ENCODE measurements at regions not wholly inside any gene's neighbourhood (a gene's known extent, or its start where the extent isn't known, plus 50 kb on each side); places are given as distances from the start of the nearest gene placed in this dataset.

DNA sequence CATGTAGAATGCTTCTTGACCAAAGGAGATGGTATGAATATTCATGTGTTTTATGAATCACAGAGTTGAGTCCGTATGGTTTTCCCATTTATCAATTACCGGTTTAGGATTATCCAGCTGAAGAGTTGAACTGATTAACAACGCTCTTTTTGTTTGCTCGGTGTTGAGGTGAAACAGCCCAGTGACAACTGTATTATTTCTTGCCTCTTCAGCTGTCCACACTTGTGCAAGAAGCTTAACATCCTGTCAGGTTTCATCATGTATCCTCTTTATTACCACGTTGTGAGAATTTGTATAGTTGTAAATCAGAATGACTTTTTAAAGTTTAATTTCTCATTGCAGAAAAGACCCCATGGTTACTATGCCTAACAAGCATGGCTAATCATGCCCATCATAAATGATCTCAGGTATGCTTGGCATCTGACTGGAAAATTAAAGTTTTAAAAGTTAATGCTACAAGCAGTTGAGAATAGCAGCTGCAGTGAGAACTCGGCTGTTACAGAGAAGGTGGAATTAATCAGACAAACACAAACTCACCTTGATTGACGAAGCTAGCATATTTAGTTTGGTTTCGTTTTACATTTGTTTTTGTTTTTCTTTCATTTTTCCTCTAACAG is 563.2 kb upstream of the ADGRL2 start:
- Histone ChIP-seq H3K4me1 (ENCODE audit: insufficient read depth, low read length) (no peaks in the 10 kb centered on the region), H3K9me3 (ENCODE audit: low read length) (peaks cover 17% of the 10 kb centered on the region; the same call in 1 of the 2 replicates), H4K20me1 (ENCODE audit: insufficient read depth, low read length) (no peaks in the 10 kb centered on the region), H3K79me2 (ENCODE audit: insufficient read depth, low read length) (no peaks in the 10 kb centered on the region), H3K27ac (ENCODE audit: extremely low read length, insufficient read depth, low read length) (no peak overlapping the region), H3K27me3 (ENCODE audit: control insufficient read depth in 1 of 2, insufficient read depth in 2 of 2, low read length in 2 of 2) (no peaks in the 10 kb centered on the region), H3K9ac (ENCODE audit: insufficient read depth, low read depth, low read length) (no peak overlapping the region), H3K4me3 (replicated peaks in 1 of 3; ENCODE audit: insufficient read depth in 1 of 3, low read depth in 2 of 3, low read length in 3 of 3) (no peak overlapping the region), H3K36me3 (replicated peaks in 1 of 2; ENCODE audit: control insufficient read depth in 1 of 2, insufficient read depth in 2 of 2, low read length in 2 of 2) (no peaks in the 10 kb centered on the region), H2AFZ (ENCODE audit: low read length) (no peak overlapping the region), H3K4me2 (ENCODE audit: low read depth, low read length) (peak overlapping the region; percentile 11; the same call in 1 of the 2 replicates)
- ATAC-seq (no peak), DNase-seq (ENCODE audit: low spot score) (no peak), FAIRE-seq (no peak)
- no TSS peak for BruUV-seq (replicated peaks)
- TF ChIP-seq SRSF4 (IDR thresholded peaks at IDR 0.05; ENCODE audit: low read depth, low read length, poor library complexity, severe bottlenecking) (no peak), KDM3A (CRISPR knock-in tag; IDR thresholded peaks at IDR 0.05; ENCODE audit: low read depth) (no peak)
- TF ChIP-seq, protein P1, sequence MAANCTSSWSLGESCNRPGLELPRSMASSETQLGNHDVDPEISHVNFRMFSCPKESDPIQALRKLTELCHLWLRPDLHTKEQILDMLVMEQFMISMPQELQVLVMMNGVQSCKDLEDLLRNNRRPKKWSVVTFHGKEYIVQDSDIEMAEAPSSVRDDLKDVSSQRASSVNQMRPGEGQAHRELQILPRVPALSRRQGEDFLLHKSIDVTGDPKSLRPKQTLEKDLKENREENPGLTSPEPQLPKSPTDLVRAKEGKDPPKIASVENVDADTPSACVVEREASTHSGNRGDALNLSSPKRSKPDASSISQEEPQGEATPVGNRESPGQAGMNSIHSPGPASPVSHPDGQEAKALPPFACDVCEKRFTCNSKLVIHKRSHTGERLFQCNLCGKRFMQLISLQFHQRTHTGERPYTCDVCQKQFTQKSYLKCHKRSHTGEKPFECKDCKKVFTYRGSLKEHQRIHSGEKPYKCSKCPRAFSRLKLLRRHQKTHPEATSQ (CRISPR knock-in tag; IDR thresholded peaks at IDR 0.05; ENCODE audit: borderline replicate concordance): no peak
- 3% methylated on average over 8 of the region's 8 CpGs for WGBS (ENCODE audit: low lambda C conversion rate)
- intact Hi-C loops (cut with micrococcal nuclease; ENCODE audit: unreplicated experiment): no loop called here
- ChIA-PET CTCF (ENCODE audit: low intra/inter-chr PET ratio, low total read pairs) (no interaction called here), POLR2A (no interaction called here)
- in situ Hi-C loops (cut with HindIII; ENCODE audit: extremely low pct_ligation_motif_present, low pct_unique_long_range_greater_than_20kb): no loop called here

DNA sequence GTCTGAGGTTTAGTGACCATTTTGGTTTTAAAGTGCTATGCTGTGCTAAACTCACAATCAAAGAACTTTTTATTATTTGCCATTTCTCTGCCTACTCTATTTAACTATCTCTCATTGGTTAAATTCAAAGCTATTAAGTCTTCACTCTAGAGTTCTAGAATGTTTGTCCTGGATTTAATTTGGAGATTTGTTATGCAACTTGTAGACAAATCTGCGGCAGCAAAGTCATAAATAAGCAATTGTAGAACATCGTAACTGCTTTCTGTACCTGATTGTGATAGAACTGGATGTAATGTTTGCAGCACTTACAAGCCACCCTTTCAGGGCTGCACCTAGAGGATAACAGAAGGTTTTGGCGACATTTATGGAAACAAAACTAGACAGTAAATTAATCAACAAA is 566.5 kb upstream of the ADGRL2 start:
- BruUV-seq (replicated peaks): no TSS peak
- H3K4me2 ChIP-seq (ENCODE audit: low read depth, low read length): no peak overlapping the region
- ChIA-PET CTCF (ENCODE audit: low intra/inter-chr PET ratio, low total read pairs) (no interaction called here), POLR2A (no interaction called here)
- no peaks in the 10 kb centered on the region for H4K20me1 ChIP-seq (ENCODE audit: insufficient read depth, low read length)
- in situ Hi-C loops (cut with HindIII; ENCODE audit: extremely low pct_ligation_motif_present, low pct_unique_long_range_greater_than_20kb): no loop called here
- 6% methylated on average over 3 of the region's 3 CpGs for WGBS (ENCODE audit: low lambda C conversion rate)
- intact Hi-C loops (cut with micrococcal nuclease; ENCODE audit: unreplicated experiment): no loop called here
- no peak overlapping the region for H3K27ac ChIP-seq (ENCODE audit: extremely low read length, insufficient read depth, low read length)
- ATAC-seq (no peak), FAIRE-seq (no peak), DNase-seq (ENCODE audit: low spot score) (no peak)
- no peak overlapping the region for H3K4me3 ChIP-seq (replicated peaks in 1 of 3; ENCODE audit: insufficient read depth in 1 of 3, low read depth in 2 of 3, low read length in 3 of 3)
- no peak overlapping the region for H3K9ac ChIP-seq (ENCODE audit: insufficient read depth, low read depth, low read length)
- no peaks in the 10 kb centered on the region for H3K36me3 ChIP-seq (replicated peaks in 1 of 2; ENCODE audit: control insufficient read depth in 1 of 2, insufficient read depth in 2 of 2, low read length in 2 of 2)
- no peaks in the 10 kb centered on the region for H3K79me2 ChIP-seq (ENCODE audit: insufficient read depth, low read length)
- no peaks in the 10 kb centered on the region for H3K4me1 ChIP-seq (ENCODE audit: insufficient read depth, low read length)
- no peak overlapping the region for H2AFZ ChIP-seq (ENCODE audit: low read length)
- no peaks in the 10 kb centered on the region for H3K27me3 ChIP-seq (ENCODE audit: control insufficient read depth in 1 of 2, insufficient read depth in 2 of 2, low read length in 2 of 2)
- TF ChIP-seq MIER2 (CRISPR knock-in tag; IDR thresholded peaks at IDR 0.05) (no peak), ZNF274 (CRISPR knock-in tag; IDR thresholded peaks at IDR 0.05) (no peak), YEATS2 (CRISPR knock-in tag; IDR thresholded peaks at IDR 0.05; ENCODE audit: borderline replicate concordance) (no peak), ZNF550 (CRISPR knock-in tag; IDR thresholded peaks at IDR 0.05; ENCODE audit: borderline replicate concordance) (no peak), PHF20 (CRISPR knock-in tag; IDR thresholded peaks at IDR 0.05) (no peak), HNRNPLL (IDR thresholded peaks at IDR 0.05; ENCODE audit: low read depth, low read length, poor library complexity, severe bottlenecking) (no peak), CREM (IDR thresholded peaks at IDR 0.05) (no peak), CREM (CRISPR knock-in tag; IDR thresholded peaks at IDR 0.05) (no peak), SIN3A (IDR thresholded peaks at IDR 0.05; ENCODE audit: borderline replicate concordance, low read depth, low read length) (no peak), TBX2 (CRISPR knock-in tag; IDR thresholded peaks at IDR 0.05; ENCODE audit: borderline replicate concordance) (no peak), KDM1A (CRISPR knock-in tag; IDR thresholded peaks at IDR 0.05) (no peak), TEAD2 (CRISPR knock-in tag; IDR thresholded peaks at IDR 0.05) (no peak)
- TF ChIP-seq, protein P2, sequence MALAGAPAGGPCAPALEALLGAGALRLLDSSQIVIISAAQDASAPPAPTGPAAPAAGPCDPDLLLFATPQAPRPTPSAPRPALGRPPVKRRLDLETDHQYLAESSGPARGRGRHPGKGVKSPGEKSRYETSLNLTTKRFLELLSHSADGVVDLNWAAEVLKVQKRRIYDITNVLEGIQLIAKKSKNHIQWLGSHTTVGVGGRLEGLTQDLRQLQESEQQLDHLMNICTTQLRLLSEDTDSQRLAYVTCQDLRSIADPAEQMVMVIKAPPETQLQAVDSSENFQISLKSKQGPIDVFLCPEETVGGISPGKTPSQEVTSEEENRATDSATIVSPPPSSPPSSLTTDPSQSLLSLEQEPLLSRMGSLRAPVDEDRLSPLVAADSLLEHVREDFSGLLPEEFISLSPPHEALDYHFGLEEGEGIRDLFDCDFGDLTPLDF (CRISPR knock-in tag; IDR thresholded peaks at IDR 0.05): no peak
- H3K9me3 ChIP-seq (ENCODE audit: low read length): peaks cover 19% of the 10 kb centered on the region; the same call in 1 of the 2 replicates

Measured in HepG2 (cell line).